DOHH2 (cell line): ENCODE measurements at regions not wholly inside any gene's neighbourhood (a gene's known extent, or its start where the extent isn't known, plus 50 kb on each side); places are given as distances from the start of the nearest gene placed in this dataset.

Experiments
- H3F3A ChIP-seq: fragments of 200-600 bp; sonication (generic), shearing (Covaris generic); 2 replicates; pipeline ENCODE4 v1.6.0; 2016; ENCODE audit warnings: antibody characterized with exemption, mild to moderate bottlenecking; ENCODE audit not compliant: control insufficient read depth, insufficient read depth
- H3K27ac ChIP-seq: fragments of 200-600 bp; sonication (generic); 2 replicates; pipeline ENCODE4 v1.5.1; 2014; ENCODE audit warnings: low read depth, mild to moderate bottlenecking, low read length, moderate library complexity
- H3K27me3 ChIP-seq: fragments of 200-600 bp; sonication (generic); 2 replicates; pipeline ENCODE4 v1.6.1; 2014; ENCODE audit warnings: mild to moderate bottlenecking, low read length, mixed read lengths; ENCODE audit not compliant: control insufficient read depth
- H3K36me3 ChIP-seq: fragments of 200-600 bp; sonication (generic); 2 replicates; pipeline ENCODE4 v1.6.1; 2014; ENCODE audit warnings: mild to moderate bottlenecking, low read length, moderate library complexity, mixed read lengths; ENCODE audit not compliant: control insufficient read depth
- H3K4me1 ChIP-seq: fragments of 200-600 bp; sonication (generic); 2 replicates; pipeline ENCODE4 v1.6.1; 2014; ENCODE audit warnings: mild to moderate bottlenecking, low read length, mixed read lengths; ENCODE audit not compliant: control insufficient read depth
- H3K4me2 ChIP-seq: fragments of 200-600 bp; sonication (generic); 2 replicates; pipeline ENCODE4 v1.6.0; 2014; ENCODE audit warnings: mild to moderate bottlenecking, low read length, moderate library complexity
- H3K4me3 ChIP-seq: fragments of 200-600 bp; sonication (generic); 2 replicates; pipeline ENCODE4 v1.5.1; 2014; ENCODE audit warnings: mild to moderate bottlenecking, low read length, mixed read lengths
- H3K79me2 ChIP-seq: fragments of 200-600 bp; sonication (generic); 2 replicates; pipeline ENCODE4 v1.6.1; 2014; ENCODE audit warnings: mild to moderate bottlenecking, low read length, mixed read lengths; ENCODE audit not compliant: control insufficient read depth
- H3K9me2 ChIP-seq: fragments of 200-600 bp; sonication (generic); replicated peaks from 2 replicates; pipeline ENCODE4 v1.6.1; 2014; ENCODE audit warnings: mild to moderate bottlenecking, low read length, mixed read lengths; ENCODE audit not compliant: control insufficient read depth
- H3K9me3 ChIP-seq: fragments of 200-600 bp; sonication (generic); 2 replicates; pipeline ENCODE4 v1.6.1; 2014; ENCODE audit warnings: antibody characterized with exemption, low read length, mixed read lengths; ENCODE audit not compliant: control insufficient read depth, insufficient read depth
- H4K20me1 ChIP-seq: fragments of 200-600 bp; sonication (generic); 2 replicates; pipeline ENCODE4 v1.6.0; 2014; ENCODE audit warnings: low read depth, mild to moderate bottlenecking, antibody characterized with exemption, low read length, moderate library complexity; ENCODE audit not compliant: control insufficient read depth, insufficient read depth
- EZH2phosphoT487 ChIP-seq: fragments of 200-600 bp; sonication (generic); IDR thresholded peaks from 2 replicates; pipeline ENCODE4 v1.6.1; 2017; ENCODE audit warnings: borderline replicate concordance, mild to moderate bottlenecking, antibody characterized with exemption, low read length, moderate library complexity, mixed read lengths
- TF ChIP-seq, protein P1 (sequence below): fragments of 200-600 bp; sonication (generic); IDR thresholded peaks from one replicate; pipeline ENCODE4 v1.5.1; 2014; ENCODE audit warnings: antibody characterized with exemption, mild to moderate bottlenecking, low read depth, low read length; ENCODE audit not compliant: poor library complexity, severe bottlenecking

DNA sequence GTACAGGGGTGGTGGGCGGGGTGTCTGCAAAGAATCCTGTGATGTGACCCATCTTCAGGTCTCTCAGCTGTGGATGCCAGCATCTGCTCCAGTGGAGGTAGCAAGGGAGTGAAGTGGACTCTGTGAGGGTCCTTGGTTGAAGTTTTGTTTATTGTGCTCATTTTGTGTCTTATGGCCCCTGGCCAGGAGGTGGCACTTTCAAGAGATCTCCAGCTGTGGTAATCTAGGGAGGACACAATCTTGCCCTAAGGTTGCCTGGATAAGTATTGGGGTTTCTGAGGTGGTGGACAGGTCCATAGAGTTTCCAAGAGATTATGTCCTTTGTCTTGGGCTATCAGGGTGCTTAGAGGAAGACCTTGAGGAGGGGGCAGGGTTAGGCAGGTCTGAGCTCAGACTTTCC, 260.7 kb downstream of the CCDC59 start:
- Histone ChIP-seq H3K79me2 (no peaks in the 10 kb centered on the region), H3K9me2 (no peaks in the 10 kb centered on the region), H3K4me3 (no peak overlapping the region), H3K27ac (no peak overlapping the region), H4K20me1 (no peaks in the 10 kb centered on the region), H3K27me3 (no peaks in the 10 kb centered on the region), H3K36me3 (no peaks in the 10 kb centered on the region), H3K9me3 (no peaks in the 10 kb centered on the region), H3K4me1 (no peaks in the 10 kb centered on the region), H3K4me2 (no peak overlapping the region), H3F3A (no peaks in the 10 kb centered on the region)
- TF ChIP-seq, protein P1, sequence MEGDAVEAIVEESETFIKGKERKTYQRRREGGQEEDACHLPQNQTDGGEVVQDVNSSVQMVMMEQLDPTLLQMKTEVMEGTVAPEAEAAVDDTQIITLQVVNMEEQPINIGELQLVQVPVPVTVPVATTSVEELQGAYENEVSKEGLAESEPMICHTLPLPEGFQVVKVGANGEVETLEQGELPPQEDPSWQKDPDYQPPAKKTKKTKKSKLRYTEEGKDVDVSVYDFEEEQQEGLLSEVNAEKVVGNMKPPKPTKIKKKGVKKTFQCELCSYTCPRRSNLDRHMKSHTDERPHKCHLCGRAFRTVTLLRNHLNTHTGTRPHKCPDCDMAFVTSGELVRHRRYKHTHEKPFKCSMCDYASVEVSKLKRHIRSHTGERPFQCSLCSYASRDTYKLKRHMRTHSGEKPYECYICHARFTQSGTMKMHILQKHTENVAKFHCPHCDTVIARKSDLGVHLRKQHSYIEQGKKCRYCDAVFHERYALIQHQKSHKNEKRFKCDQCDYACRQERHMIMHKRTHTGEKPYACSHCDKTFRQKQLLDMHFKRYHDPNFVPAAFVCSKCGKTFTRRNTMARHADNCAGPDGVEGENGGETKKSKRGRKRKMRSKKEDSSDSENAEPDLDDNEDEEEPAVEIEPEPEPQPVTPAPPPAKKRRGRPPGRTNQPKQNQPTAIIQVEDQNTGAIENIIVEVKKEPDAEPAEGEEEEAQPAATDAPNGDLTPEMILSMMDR, result no peak
- TF ChIP-seq EZH2phosphoT487, result no peak

DNA sequence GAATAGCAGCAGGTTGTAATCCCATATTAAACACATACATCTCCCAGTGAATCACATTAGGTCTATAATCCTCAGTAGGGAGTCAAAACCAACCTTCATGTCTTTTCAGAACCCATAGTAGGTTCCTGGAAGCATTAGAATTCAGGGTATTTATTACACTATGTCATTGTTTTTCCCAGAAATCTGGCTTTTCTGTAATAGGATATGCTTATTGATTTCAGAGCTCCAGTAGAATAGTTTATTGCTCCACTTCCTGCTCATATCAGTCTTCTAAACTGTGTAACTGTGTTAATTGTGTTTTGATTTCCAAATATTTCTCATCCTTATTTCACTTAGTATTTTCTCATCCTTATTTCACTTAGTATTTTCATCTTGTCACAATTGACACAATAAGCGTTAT, 268.0 kb downstream of the CCDC59 start:
- H3K9me3 ChIP-seq, result no peaks in the 10 kb centered on the region
- H3K9me2 ChIP-seq, result no peaks in the 10 kb centered on the region
- H3F3A ChIP-seq, result no peaks in the 10 kb centered on the region
- H3K4me1 ChIP-seq, result no peaks in the 10 kb centered on the region
- no peak overlapping the region for H3K4me2 ChIP-seq
- H3K79me2 ChIP-seq, result no peaks in the 10 kb centered on the region
- TF ChIP-seq, protein P1, result no peak
- TF ChIP-seq EZH2phosphoT487, result no peak
- no peak overlapping the region for H3K27ac ChIP-seq
- no peaks in the 10 kb centered on the region for H4K20me1 ChIP-seq
- H3K36me3 ChIP-seq, result no peaks in the 10 kb centered on the region
- no peaks in the 10 kb centered on the region for H3K27me3 ChIP-seq
- no peak overlapping the region for H3K4me3 ChIP-seq

DNA sequence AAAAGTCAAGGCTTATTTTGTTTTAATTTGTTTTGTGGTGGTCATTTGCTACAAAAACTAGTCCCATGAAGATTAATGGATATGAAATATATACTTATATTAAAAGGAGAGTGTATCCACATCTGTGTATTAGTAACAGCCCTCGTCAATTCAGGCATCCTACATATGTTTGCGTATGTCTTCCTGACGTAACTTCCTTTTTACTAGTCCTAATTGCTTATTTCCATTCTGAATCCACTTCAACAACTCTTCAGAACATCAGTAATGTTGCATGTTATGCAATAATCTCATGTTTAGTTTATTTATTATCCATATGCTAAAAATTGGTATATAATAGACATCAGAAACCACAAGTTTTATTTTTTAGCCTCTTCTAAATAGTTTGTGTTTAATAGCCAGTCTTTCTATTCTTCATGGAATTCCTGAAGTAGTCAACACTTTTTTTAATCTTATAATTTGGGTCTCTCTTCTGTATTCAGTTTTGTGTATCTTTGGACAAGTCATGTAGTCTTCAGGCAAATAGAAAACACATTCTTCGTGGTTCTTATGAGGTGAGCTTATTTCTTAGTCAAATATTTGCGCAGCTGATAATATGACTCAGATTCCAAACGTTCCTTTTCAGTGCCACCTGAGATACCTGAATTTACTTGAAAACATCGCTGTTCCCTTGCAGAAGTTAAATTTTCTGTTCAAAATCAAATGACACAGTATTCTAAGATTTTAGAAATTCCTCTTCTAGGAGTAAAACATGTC, 268.6 kb downstream of the CCDC59 start:
- TF ChIP-seq, protein P1, result no peak
- no peak for TF ChIP-seq EZH2phosphoT487
- Histone ChIP-seq H4K20me1 (no peaks in the 10 kb centered on the region), H3K9me2 (no peaks in the 10 kb centered on the region), H3K4me2 (no peak overlapping the region), H3K4me3 (no peak overlapping the region), H3K9me3 (no peaks in the 10 kb centered on the region), H3K27ac (no peak overlapping the region), H3K36me3 (no peaks in the 10 kb centered on the region), H3K4me1 (no peaks in the 10 kb centered on the region), H3K27me3 (no peaks in the 10 kb centered on the region), H3F3A (no peaks in the 10 kb centered on the region), H3K79me2 (no peaks in the 10 kb centered on the region)
